Gastrocnemius medialis (tissue), 4 donors: ENCODE measurements at regions not wholly inside any gene's neighbourhood (a gene's known extent, or its start where the extent isn't known, plus 50 kb on each side); places are given as distances from the start of the nearest gene placed in this dataset.

Experiments used
- CTCF ChIP-seq, 5 experiments: fragments of 450-650 bp in 3 of 5; fragments of 200-600 bp in 2 of 5; sonication (generic) in 2 of 5; IDR thresholded peaks in 4 of 5; conservative IDR thresholded peaks in 1 of 5; 1 replicate in 4 of 5; 2 replicates in 1 of 5; pipeline ENCODE4 v1.5.1; 2016 to 2019; ENCODE audit warnings: antibody characterized with exemption in 5 of 5, mild to moderate bottlenecking in 3 of 5, moderate library complexity in 3 of 5
- POLR2A ChIP-seq, 2 donors: fragments of 450-650 bp; IDR thresholded peaks; one replicate each; pipeline ENCODE4 v1.6.1; 2017; ENCODE audit warnings: antibody characterized with exemption in 2 of 2, mild to moderate bottlenecking in 2 of 2, moderate library complexity in 2 of 2

- no peak for TF ChIP-seq CTCF (IDR thresholded peaks at IDR 0.05 in 4 of 5, conservative IDR thresholded peaks at IDR 0.05 in 1 of 5)
- TF ChIP-seq POLR2A (IDR thresholded peaks at IDR 0.05): no peak
These were observed 228.2 kb downstream of the VAPA start for GRCh38 chr18:10142056-10142455.
